IPS DF 4.7 (cell line): ENCODE measurements at regions not wholly inside any gene's neighbourhood (a gene's known extent, or its start where the extent isn't known, plus 50 kb on each side); places are given as distances from the start of the nearest gene placed in this dataset.
"Not testable (repeated sequence)": the region's sequence is repeated elsewhere in the genome, so short reads cannot be mapped to it uniquely, and the experiment has no call there.

ENCODE experiments used
- DNase-seq: peaks from one replicate; pipeline ENCODE4 v3.0.0-alpha.2; 2013; ENCODE audit warnings: low spot score; ENCODE audit errors: extremely low read depth

DNA sequence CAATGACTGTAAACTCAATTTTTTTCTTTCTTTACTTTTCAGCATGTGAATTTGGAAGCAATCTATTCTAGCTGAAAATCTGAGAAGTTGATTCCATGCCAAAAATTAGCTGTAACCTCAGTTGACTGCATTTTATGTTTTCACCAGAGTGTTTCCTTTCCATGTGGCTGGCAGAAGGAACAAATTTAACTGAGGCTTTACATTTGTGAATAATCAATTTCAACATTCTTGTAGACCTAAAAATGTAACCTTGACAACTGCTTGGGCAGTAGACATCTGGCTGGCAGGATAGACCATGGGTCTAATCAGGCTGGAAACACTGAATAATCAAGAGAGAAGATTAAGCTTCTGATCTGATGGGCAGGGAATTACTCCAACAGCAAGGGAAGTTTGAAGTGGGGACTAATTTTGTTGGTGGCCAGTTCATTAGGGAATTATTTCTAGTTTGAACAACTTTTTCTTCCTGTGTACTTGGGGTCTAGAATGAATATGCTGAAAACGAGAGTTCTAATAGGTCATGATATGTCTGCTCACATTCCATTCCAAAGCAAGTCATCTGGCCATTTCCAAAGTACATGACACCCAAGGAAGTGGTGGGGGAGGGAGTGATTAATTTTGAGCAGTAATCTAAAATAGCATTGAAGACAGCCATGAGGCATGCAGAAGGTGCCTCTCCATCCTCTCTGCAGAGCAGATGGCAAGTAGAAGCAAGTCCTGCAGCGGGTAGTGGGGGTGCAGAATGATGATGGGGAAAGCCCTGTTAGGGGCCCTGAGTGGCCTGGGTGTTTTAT, 68.2 kb downstream of the ATP23 start:
- no peak for DNase-seq

DNA sequence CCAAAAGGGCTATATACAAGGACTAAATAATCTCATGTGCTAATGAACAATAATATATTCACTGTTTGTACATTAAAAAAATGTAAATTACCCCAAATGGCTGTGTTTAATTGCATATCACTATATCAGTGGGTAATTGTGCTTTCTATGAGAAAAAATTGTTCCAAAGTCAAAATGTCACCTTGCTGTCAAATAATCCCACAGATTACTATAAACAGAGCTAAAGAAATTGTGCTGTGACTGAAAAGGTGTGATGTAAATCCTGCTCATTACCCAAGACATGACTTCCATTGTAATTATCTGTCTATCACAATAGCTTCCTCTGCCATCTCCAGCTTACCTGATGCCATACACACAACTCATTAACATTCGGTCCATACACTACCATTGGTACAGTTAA, 70.3 kb downstream of the ATP23 start:
- DNase-seq, result no peak

DNA sequence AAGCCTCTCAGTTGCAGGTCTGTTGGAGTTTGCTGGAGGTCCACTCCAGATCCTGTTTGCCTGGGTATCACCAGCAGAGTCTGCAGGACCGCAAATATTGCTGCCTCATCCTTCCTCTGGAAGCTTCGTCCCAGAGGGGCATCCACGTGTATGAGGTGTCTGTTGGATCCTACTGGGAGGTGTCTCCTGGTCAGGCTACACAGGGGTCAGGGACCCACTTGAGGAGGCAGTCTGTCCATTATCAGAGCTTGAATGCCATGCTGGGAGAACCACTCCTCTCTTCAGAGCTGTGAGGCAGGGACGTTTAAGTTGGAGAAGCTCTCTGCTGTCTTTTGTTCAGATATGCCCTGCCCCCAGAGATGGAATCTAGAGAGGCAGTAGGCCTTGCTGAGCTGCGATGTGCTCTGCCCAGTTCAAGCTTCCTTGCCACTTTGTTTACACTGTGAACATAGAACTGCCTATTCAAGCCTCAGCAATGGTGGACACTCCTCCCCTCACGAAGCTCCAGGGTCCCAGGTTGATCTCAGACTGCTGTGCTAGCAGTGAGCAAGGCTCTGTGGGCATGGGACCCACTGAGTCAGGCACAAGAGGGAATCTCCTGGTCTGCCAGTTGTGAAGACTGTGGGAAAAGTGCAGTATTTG, 81.1 kb downstream of the ATP23 start:
- DNase-seq, result not testable (repeated sequence)

DNA sequence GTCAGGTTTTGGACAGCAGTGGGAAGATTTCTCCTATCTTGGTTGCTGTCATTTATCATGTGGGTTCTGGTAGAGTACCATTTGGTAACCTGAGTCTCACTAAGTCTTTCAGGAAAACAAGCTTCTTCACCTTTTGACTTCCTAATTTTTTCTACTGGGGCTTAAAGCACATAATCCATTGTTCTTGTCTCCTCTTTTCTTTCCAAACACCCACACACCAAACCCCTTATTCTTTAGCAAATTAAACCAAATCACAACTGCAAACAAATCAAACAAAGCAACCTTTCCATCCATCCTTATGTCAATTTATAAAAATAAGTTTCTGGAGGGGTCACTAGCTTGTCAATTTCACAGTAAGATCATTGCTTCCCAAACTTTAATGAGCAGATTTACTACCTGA, 84.1 kb downstream of the ATP23 start:
- DNase-seq, result no peak

DNA sequence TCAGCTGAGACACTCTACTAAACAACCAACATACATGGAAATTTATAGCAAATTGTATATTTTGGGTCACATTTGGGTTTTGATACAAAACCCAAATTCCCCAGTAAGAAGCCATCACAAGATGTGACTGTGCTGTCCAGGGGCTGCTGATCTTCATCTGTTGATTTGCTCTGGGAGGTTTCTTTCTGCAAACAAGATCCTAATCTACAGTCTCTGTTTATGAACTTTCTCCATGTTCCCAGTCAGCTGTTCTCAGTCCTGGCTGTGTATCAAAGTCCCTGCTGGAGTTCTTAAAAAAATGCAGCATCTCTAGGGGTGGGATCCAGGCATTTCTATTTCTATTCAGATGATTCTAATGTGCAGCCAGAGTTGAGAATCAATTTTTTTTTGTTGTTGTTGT, 85.1 kb downstream of the ATP23 start:
- DNase-seq, result no peak

- no peak for DNase-seq
These were observed 85.8 kb downstream of the ATP23 start for GRCh38 chr12:58026897-58027891.

- no peak for DNase-seq
These were observed 86.9 kb downstream of the ATP23 start for GRCh38 chr12:58028294-58028693.

GRCh38 chr12:58029260-58029659, 87.9 kb downstream of the ATP23 start:
- DNase-seq, result no peak

DNA sequence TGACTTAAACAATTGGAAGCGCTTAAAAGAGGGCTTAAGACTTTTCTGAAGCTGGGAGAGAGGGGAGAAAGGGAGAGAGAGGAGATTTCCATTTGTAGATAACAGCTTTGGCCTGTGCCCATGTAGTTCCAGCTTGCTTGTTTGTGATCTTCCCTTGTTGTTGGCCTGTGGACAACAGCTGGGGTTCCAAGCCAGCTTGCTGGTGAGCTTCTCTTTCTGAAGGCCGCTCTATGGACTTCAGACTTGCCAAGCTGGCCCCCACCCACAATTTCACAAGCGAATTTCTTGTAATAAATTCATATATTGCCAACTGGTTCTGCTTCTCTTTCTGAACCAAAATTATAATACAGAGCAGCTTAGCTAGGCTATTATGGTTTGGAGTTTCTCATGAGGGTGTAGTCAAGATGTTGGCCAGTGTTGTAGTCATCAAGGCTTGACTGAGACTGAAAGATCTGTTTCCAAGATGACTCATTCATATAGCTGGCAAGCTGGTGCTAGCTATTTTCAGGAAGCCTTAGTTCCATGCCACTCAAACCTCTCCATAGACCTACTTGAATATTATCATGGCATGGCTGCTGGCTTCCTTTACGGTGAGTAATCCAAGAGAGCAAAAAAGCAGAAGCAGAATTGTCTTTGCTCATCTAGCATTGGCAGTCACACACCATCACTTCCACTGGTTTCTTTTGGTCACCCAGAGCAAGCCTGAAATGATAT, 89.4 kb downstream of the ATP23 start:
- DNase-seq, result no peak

DNA sequence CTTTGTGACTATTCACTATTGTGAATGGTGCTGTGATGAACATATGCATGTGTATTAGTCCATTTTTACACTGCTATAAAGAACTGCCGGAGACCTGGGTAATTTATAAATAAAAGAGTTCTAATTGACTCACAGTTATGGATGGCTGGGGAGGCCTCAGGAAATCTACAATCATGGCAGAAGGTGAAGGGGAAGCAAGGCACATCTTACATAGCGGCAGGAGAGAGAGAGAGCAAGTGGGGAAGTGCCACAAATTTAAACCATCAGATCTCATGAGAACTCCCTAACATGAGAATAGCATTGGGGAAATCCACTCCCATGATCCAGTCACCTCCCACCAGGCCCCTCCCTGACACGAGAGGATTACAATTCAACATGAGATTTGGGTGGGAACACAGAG, 90.8 kb downstream of the ATP23 start:
- DNase-seq, result no peak

GRCh38 chr12:58033831-58034230, 92.5 kb downstream of the ATP23 start:
- no peak for DNase-seq

DNA sequence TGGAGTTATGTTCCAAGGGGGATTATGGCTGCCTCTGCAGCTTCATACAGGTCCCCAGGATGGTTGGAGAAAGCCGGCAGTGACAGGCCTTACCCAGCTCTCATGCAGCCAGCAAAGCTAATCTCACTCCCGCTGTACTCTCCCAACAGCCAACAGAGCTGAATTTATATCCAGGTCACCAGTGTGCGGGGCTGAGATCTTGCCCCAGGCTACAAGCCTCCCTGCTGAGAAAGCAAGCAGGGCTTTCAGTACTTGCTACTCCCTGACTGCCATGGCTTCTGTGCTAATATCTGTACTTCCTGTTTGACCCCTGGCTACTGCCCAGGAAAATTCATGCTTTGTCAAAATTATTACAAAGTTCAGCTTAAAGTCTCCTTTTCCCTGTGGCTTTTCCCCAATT, 92.9 kb downstream of the ATP23 start:
- no peak for DNase-seq

DNA sequence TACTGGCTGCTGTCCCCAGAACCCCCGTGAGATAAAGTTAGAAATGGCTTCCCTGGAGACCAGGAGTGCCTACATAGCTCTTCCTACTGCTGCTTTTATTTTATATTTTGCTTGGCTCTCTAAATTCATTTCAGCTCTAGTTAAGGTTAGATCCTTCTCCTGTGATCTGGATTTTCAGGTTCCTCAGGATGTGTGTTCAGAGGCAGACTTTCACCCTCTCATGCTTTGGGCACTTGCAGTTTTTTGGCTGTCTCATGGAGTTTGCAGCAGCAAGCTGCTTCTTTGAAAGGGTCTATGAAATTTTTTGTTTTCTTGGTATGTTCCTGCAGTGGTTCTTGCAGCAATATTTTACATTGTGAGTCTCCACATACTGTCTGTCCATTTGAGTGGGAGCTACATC, 93.3 kb downstream of the ATP23 start:
- DNase-seq, result no peak

DNA sequence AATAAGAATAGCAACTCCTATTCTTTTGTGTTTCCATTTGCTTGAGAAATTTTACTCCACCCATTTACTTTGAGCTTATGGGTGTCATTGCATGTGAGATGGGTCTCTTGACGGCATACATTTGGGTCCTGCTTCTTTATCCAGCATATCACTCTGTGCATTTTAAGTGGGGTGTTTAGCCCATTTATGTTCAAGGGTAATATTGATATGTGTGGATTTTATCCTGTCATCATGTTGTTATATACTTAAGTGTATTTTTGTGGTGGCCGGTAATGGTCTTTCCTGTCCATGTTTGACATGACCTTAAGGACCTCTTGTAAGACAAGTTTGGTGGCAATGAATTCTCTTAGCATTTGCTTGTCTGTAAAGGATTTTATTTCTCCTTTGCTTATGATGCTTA, 100.1 kb downstream of the ATP23 start:
- no peak for DNase-seq

DNA sequence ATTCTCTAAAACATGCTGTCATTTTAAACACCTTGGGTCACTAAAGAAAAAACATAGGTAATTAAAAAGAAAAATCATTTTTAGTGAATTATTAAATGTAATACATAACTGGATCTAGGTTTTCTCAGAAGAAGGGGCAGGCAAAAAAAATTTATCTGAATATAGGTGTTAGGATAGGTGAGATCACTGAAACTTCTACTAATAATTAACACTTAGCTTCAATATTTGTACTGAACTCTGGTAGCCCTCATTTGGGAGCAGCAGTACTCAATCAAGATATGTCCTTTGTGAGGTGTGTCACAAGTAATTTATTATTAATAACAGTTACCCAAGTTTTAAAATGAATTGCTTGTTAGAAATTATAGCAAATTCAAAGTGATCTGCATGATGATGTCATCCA, 103.6 kb downstream of the ATP23 start:
- DNase-seq, result no peak

DNA sequence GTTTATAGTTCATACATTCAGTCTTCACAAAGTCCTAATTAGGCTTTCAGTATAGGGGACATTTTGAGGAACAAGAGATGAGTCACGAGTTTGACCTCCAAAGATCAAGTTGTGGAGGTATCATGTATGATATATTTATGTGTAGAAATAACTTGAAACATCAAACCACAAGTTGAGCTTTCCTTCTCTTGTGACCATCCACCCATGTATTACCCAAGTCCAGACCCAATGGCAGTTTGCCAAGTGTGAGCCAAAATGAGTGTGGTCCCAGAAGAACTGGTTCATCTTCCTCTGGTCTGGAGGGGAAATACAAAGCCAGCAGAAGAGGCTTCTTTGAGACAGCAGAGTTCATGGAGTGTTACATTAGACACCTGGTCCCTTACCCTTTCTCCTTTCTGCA, 104.9 kb downstream of the ATP23 start:
- no peak for DNase-seq

DNA sequence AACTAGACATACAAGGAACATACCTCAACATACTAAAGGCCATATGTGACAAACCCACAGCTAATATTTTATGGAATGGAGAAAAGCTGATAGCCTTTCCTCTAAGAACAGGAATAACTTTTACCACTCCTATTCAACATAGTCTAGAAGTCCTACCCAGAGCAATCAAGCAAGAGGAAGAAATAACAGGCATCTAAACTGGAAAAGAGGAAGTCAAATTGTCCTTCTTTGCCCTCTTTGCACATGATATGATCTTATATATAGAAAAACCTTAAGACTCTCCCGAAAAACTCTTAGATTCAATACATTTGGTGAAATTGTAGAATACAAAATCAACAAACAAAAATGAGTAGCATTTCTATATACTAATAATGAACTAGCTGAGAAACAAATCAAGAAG, 110.0 kb downstream of the ATP23 start:
- no peak for DNase-seq

GRCh38 chr12:58064666-58065065, 123.3 kb downstream of the ATP23 start:
- DNase-seq, result no peak

- DNase-seq, result no peak
These were observed 124.9 kb downstream of the ATP23 start for GRCh38 chr12:58066296-58066695.

- DNase-seq, result no peak
These were observed 126.4 kb downstream of the ATP23 start for GRCh38 chr12:58067610-58068387.

- DNase-seq, result no peak
These were observed 127.3 kb downstream of the ATP23 start for GRCh38 chr12:58068706-58069105.
